ENCODE measurements at regions not wholly inside any gene's neighbourhood (a gene's known extent, or its start where the extent isn't known, plus 50 kb on each side); places are given as distances from the start of the nearest gene placed in this dataset.

DNA sequence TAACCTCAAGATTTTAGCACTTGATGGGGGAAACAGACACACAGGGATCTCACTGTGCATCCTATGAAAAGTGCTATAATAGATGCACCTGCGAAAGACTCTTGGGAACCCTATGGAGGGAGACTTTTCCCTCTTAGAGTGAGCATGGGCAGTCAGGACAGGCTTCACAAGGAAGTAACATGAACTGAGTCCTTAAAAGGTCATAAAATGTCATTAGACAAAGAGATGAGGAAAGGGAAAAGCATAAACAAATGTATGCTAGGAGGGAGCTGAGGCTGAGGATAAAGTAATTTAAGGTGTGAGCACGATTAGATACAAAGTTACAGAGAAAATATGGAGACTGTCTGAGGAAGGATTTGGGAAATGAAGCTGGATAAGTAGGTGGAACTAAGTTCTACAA is 60.6 kb upstream of the MIER3 start:
- H3K27ac ChIP-seq = no peak overlapping the region
- no peaks in the 10 kb centered on the region for H3K4me1 ChIP-seq
- intact Hi-C loops (cut with DNase I) = no loop called here
- H3K9ac ChIP-seq (ENCODE audit: low read depth in 2 of 2, low read length in 2 of 2) = no peak overlapping the region
- DNase-seq = no peak
- no peaks in the 10 kb centered on the region for H3K9me3 ChIP-seq
- H3K36me3 ChIP-seq = no peaks in the 10 kb centered on the region
- TF ChIP-seq, protein P1, sequence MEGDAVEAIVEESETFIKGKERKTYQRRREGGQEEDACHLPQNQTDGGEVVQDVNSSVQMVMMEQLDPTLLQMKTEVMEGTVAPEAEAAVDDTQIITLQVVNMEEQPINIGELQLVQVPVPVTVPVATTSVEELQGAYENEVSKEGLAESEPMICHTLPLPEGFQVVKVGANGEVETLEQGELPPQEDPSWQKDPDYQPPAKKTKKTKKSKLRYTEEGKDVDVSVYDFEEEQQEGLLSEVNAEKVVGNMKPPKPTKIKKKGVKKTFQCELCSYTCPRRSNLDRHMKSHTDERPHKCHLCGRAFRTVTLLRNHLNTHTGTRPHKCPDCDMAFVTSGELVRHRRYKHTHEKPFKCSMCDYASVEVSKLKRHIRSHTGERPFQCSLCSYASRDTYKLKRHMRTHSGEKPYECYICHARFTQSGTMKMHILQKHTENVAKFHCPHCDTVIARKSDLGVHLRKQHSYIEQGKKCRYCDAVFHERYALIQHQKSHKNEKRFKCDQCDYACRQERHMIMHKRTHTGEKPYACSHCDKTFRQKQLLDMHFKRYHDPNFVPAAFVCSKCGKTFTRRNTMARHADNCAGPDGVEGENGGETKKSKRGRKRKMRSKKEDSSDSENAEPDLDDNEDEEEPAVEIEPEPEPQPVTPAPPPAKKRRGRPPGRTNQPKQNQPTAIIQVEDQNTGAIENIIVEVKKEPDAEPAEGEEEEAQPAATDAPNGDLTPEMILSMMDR (IDR thresholded peaks at IDR 0.05) = no peak
- no peak overlapping the region for H3K4me3 ChIP-seq
- H3K27me3 ChIP-seq = no peaks in the 10 kb centered on the region

DNA sequence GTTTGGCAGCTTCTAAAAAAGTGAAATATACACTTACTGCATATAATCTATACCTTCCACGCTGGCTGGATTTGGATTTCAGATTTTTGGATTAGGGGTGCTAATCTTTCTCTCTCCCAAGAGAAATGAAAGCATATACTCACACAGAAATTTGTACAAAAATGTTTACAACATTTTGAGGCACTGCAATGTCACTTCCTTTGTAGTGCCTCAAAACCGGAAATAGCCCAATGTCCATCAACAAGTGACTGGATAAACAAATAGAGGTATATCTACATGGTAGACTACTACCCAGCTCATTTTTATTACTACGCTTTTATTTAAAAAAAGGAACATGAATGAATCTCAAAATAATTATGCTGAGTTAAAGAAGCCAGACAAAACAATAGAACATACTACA is 74.0 kb upstream of the MIER3 start:
- intact Hi-C loops (cut with DNase I) = no loop called here
- TF ChIP-seq, protein P1 (IDR thresholded peaks at IDR 0.05) = no peak
- Histone ChIP-seq H3K27me3 (no peaks in the 10 kb centered on the region), H3K4me1 (no peaks in the 10 kb centered on the region), H3K9ac (ENCODE audit: low read depth in 2 of 2, low read length in 2 of 2) (no peak overlapping the region), H3K9me3 (no peaks in the 10 kb centered on the region), H3K36me3 (no peaks in the 10 kb centered on the region), H3K27ac (no peak overlapping the region), H3K4me3 (no peak overlapping the region)
- DNase-seq = no peak

DNA sequence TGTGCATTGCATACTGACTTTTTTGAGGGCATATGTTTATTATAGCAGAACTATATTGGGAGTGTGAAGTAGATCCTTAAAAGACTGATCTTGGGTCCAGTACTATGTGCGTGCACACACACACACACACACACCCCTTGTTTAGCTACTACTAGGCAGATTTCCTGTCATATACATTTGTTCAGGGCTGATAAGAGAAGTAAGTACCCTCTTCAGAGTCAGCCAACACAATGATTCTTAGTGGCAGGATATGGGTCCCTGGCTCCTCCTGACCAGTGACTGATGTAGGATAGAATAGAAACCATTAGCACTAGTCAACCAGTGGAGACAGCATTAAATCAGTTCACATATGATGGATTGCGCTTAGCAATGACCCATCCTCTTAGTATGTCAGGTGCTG is 76.2 kb upstream of the MIER3 start:
- Histone ChIP-seq H3K4me3 (no peak overlapping the region), H3K9ac (ENCODE audit: low read depth in 2 of 2, low read length in 2 of 2) (no peak overlapping the region), H3K9me3 (no peaks in the 10 kb centered on the region), H3K27me3 (no peaks in the 10 kb centered on the region), H3K27ac (no peak overlapping the region), H3K4me1 (no peaks in the 10 kb centered on the region), H3K36me3 (no peaks in the 10 kb centered on the region)
- TF ChIP-seq, protein P1 (IDR thresholded peaks at IDR 0.05) = no peak
- intact Hi-C loops (cut with DNase I) = no loop called here
- no peak for DNase-seq

DNA sequence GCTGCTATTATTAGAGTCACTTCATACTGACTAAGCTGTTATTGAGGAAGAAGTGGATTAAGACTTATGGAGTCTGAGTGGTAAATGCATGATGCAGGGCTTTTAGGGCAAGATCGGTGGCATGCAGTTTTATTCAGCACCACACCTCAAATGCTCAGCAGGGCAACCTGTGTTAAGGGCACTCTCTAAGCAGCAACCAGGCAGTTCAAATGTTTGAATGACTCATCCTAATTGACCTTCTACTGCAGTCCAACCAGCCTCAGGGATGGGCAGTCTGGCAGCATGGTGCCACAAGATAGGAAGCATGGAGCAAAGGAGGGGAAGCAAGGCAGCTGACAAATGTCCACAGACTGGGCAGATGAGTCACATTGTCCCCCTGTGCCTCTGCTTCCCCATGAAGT is 80.2 kb upstream of the MIER3 start:
- TF ChIP-seq, protein P1 (IDR thresholded peaks at IDR 0.05) = no peak
- H3K27ac ChIP-seq = peak overlapping the region; percentile 76
- H3K9ac ChIP-seq (ENCODE audit: low read depth in 2 of 2, low read length in 2 of 2) = peak overlapping the region in 1 of 2 donors; percentile 30
- no peaks in the 10 kb centered on the region for H3K36me3 ChIP-seq
- no peak overlapping the region for H3K4me3 ChIP-seq
- no peaks in the 10 kb centered on the region for H3K4me1 ChIP-seq
- no peaks in the 10 kb centered on the region for H3K27me3 ChIP-seq
- intact Hi-C loops (cut with DNase I) = loop anchor here (2.0 kb wide), 1 partner anchor 23 kb away; no protein-coding TSS in a partner anchor
- H3K9me3 ChIP-seq = no peaks in the 10 kb centered on the region
- peak; percentile 71 for DNase-seq

DNA sequence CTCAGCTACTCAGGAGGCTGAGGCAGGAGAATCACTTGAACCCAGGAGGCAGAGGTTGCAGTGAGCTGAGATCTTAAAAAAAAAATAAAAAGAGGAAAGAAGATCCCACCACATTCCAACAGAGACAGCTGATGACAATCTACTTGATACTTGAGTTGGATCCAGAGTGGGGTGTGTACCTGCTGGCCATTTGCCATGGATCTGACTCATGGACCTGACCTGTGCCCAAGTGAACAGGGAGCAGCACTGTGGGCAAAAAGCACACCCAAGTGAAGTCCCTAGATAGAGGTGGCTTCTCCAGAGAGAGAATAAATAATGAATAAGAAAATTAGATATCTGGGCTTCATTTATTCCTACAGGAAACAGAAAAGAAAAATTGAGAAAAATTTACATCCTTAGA is 81.2 kb upstream of the MIER3 start:
- Histone ChIP-seq H3K9ac (ENCODE audit: low read depth in 2 of 2, low read length in 2 of 2) (no peak overlapping the region), H3K36me3 (no peaks in the 10 kb centered on the region), H3K4me1 (no peaks in the 10 kb centered on the region), H3K27me3 (no peaks in the 10 kb centered on the region), H3K4me3 (no peak overlapping the region), H3K9me3 (no peaks in the 10 kb centered on the region), H3K27ac (peak overlapping the region; percentile 76)
- TF ChIP-seq, protein P1 (IDR thresholded peaks at IDR 0.05) = no peak
- peak; percentile 88 for DNase-seq
- intact Hi-C loops (cut with DNase I) = loop anchor here (2.0 kb wide), 1 partner anchor 22 kb away; no protein-coding TSS in a partner anchor
